Gastroesophageal sphincter (tissue), 3 donors: ENCODE measurements at regions not wholly inside any gene's neighbourhood (a gene's known extent, or its start where the extent isn't known, plus 50 kb on each side); places are given as distances from the start of the nearest gene placed in this dataset.

ENCODE experiments used
- EP300 ChIP-seq: sonication (generic); formaldehyde crosslinking; IDR thresholded peaks from one replicate; pipeline ENCODE4 v1.6.1; 2017; ENCODE audit warnings: antibody characterized with exemption, mild to moderate bottlenecking
- POLR2A ChIP-seq, 2 donors: fragments of 450-650 bp; IDR thresholded peaks; one replicate each; pipeline ENCODE4 v1.6.1; 2017; ENCODE audit warnings: antibody characterized with exemption in 2 of 2, mild to moderate bottlenecking in 2 of 2, moderate library complexity in 1 of 2
- POLR2AphosphoS5 ChIP-seq: sonication (generic); formaldehyde crosslinking; IDR thresholded peaks from one replicate; pipeline ENCODE4 v1.6.1; 2017; ENCODE audit warnings: antibody characterized with exemption
- TF ChIP-seq, protein P1 (sequence below), 4 experiments: fragments of 200-600 bp in 2 of 4; fragments of 450-650 bp in 2 of 4; sonication (generic) in 1 of 4; IDR thresholded peaks; one replicate each; pipeline ENCODE4 v1.5.1; 2017 to 2019; ENCODE audit warnings: antibody characterized with exemption in 4 of 4, mild to moderate bottlenecking in 2 of 4, moderate library complexity in 2 of 4

DNA sequence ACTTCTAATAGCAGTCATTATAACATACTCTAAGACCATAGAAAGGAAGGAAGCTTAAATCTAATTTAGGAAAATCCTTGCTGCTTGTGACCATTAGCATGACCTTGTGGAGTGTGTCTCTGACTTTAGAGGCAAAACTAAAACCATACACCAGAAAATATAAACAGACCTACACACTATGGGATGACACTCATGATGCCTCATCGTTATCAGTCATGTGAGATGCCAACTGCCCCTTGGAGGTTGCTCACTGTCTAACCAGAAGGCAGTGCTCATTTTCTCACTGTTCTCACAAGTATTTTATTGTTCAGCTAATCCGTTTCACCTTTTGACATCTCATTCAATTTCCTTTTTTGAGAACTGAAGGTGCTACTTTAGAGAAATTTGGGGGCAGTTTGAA lies 376.9 kb downstream of the RND3 start:
- no peak for TF ChIP-seq POLR2AphosphoS5
- TF ChIP-seq, protein P1, sequence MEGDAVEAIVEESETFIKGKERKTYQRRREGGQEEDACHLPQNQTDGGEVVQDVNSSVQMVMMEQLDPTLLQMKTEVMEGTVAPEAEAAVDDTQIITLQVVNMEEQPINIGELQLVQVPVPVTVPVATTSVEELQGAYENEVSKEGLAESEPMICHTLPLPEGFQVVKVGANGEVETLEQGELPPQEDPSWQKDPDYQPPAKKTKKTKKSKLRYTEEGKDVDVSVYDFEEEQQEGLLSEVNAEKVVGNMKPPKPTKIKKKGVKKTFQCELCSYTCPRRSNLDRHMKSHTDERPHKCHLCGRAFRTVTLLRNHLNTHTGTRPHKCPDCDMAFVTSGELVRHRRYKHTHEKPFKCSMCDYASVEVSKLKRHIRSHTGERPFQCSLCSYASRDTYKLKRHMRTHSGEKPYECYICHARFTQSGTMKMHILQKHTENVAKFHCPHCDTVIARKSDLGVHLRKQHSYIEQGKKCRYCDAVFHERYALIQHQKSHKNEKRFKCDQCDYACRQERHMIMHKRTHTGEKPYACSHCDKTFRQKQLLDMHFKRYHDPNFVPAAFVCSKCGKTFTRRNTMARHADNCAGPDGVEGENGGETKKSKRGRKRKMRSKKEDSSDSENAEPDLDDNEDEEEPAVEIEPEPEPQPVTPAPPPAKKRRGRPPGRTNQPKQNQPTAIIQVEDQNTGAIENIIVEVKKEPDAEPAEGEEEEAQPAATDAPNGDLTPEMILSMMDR (IDR thresholded peaks at IDR 0.05), result no peak
- TF ChIP-seq EP300, result no peak
- TF ChIP-seq POLR2A (IDR thresholded peaks at IDR 0.05), result no peak
